HK-2 (cell line): ENCODE measurements at regions not wholly inside any gene's neighbourhood (a gene's known extent, or its start where the extent isn't known, plus 50 kb on each side); places are given as distances from the start of the nearest gene placed in this dataset.
"Not testable (repeated sequence)": the region's sequence is repeated elsewhere in the genome, so short reads cannot be mapped to it uniquely, and the experiment has no call there.

Experiments
- DNase-seq: peaks from one replicate; pipeline ENCODE4 v3.0.0-alpha.2; 2018; ENCODE audit not compliant: unreplicated experiment

DNA sequence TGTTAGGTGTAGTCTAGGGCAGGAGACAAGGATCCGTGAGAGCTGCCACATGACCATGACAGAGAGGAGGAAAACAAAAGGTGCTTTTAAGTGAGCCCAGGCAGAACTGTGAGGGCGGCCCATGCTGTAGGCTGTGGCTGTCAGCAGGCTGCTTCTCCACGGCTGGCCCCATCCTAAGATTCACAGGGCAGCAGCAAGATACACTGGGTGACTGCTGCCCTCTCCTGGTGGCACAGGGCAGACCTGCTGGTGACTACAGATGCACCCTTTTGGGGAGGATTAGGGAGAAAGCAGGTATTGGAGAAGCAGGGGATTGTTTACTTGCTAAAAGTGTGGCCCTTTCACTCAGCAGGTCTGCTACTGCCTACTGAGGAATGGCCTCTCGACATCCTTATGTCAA is 112.2 kb upstream of the CCZ1B start:
- DNase-seq, result peak; percentile 5

DNA sequence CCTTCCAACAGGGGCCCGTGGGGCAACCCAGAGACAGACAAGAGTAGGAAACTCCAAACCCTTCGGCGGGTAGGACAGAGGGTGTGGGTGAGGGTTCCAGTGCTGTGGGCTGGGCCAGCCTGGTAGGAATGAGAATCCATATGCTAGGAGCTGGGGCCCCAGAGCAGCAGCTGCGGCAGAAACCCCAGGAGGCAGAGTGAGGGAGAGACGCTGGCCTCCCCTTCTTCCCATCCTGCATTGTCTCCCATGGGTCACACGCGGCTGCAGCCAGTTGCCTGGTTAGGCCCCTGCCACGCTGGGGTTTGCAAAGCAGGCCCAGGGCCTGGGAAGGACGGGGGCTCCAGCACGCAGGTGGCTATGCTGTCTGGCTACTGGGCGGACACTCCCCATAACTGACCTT is 113.1 kb upstream of the CCZ1B start:
- DNase-seq, result not testable (repeated sequence)

DNA sequence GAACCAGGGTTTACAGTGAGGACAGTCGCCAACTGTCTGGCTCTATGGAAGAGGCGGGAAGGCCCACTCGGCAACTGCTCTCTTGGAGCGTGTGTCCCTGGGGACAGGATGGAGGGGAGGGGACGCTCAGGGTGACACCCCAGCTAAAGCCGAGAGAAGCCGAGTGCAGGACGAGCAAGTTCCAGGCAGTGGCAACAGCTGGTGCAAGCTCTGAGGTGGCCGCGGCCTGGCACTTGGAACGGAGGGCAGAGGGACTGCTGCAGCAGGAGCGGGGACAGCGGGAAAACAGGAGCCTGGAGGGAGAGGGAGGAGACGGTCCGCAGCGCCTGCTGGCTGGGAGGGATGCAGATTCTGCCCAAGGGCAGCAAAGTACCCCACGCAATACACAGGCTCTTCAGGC is 113.8 kb upstream of the CCZ1B start:
- not testable (repeated sequence) for DNase-seq

DNA sequence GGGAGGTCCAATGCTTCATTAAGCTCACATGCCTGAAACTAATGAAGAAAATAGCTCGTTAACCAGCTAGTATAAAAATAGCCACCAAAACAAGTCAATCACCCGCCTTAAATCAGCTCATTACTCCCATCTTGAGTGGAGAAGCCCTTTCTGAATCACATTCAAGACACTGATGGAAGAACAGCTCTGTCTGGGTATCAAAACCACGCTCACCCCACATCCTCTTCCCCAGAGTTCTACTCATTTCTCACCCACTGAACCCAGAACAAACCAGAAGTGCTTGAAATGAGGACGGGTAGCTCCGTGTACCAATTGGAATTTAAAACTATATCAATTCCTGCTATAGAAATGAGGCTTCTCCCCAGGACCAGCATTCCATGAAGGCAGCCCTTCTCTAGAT is 120.8 kb upstream of the CCZ1B start:
- not testable (repeated sequence) for DNase-seq

DNA sequence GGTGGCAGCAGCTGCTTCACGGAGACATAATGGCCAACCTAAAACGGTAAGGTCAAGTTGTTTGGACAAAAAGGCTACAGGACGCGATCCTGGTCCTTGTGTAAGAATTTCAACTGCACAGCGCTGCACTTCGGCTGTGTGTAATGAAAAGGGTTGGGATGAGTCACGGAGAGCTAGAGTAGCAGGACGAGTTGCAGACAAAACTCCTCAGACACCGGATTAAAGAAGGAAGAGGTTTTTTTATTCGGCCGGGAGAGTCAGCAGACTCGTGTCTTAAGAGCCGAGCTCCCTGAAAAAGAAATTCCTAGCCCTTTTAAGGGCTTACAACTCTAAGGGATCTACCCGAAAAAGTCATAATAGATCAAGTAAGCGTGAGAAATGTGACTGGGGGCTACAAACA is 124.2 kb upstream of the CCZ1B start:
- not testable (repeated sequence) for DNase-seq

DNA sequence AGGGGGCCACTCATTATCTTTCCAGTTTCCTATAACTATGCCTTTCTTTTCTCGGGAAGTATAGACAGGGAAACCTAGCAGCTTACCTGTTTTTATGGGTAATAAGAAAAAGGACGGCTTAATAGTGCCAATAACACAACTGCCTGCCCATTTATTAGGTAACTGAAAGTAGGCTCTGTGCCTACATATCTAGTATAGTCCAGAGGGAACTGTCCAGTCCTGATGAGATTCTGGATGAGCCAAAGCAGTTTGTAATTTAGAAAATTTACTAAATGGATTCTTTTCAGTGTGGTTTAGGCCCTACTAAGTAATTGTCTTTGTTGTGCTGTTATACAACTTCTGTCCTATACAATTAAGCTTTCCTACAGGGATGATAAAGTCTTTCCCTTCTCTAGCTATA is 125.5 kb upstream of the CCZ1B start:
- DNase-seq, result not testable (repeated sequence)

DNA sequence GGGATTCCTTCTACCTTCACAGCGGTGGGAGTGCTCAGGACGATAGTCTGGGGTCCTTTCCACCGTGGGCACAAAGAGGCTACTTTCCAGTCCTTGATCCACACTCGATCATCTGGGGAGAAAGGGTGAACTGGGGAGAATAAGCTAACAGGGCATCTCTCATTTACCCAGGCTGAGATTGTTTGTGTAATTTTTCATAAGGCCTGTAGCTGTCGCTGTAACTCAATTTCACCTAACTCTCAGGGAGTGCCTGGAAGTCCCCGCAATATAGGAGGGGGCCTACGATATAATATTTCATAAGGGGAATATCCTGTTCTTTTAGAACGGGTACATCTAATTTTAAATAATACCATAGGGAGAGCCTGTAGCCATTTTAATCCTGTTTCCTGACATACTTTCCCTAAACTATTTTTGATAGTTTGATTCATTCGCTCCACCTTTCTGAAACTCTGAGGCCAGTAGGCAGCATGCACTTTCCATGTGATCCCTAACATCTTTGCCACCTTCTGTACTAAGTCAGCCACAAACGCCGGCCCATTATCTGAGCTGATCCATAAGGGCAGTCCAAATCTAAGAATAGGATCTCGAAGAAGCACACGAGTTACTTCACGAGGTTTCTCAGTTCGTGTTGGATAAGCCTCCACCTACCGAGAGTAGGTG is 127.2 kb upstream of the CCZ1B start:
- not testable (repeated sequence) for DNase-seq

DNA sequence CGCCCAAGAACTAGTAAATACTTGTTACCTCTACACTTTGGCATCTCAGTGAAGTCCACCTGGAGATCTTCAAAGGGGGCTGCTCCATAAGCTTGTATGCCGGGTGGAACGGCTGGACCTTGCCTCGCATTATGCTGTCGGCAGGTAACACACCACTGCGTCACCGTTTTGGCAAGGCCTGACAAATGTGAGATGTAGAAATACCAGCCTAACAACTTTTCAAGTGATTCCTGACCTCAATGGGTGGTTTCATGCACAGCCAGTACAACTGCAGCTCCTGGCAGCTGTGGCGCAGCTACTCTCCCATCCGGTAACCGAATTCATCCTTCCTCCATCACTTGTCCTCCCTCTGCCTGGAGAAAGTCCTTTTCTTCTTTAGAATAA is 127.7 kb upstream of the CCZ1B start:
- not testable (repeated sequence) for DNase-seq

DNA sequence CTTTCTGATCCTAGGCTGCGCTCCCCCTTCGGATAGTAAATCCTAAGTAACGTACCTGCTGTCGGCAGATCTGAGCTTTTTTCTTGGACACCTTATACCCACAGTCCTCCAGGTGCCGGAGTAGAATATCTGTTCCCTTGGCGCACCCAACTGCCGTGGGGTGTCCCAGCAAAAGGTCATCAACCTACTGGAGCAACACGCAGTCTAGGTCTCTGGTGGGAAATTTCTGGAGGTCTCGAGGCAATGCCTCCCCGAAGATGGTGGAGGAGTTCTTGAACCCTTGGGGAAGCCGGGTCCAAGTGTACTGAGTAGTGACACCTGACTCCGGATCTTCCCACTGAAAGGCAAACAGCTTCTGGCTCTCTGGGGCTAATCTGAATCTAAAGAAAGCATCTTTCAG is 129.3 kb upstream of the CCZ1B start:
- DNase-seq, result not testable (repeated sequence)

DNA sequence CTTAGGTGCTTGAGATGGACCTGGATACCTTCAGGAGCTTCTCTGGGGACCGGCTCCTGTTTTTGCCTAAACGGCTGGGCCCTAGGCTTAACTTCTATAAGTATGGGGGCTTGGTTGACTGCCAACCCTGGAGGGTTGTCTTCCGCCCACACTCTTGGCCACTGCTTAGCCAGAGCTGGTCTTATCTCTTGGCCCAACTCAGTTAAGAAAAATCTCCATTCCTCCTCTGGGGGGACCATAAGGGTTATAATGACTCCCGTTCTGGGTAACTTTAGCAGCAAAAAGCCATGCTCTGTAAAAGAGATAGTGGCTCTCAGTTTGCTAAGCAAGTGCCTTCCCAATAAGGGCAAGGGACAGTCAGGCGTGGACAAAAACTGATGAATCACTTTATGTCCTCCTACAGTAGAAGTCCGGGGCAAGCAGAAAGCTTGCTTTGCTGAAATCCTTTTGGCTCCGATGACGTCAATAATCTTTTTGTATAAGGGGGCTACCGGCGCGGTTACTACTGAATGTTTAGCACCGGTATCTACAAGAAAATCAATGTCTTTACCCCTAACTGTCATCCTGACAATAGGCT is 130.0 kb upstream of the CCZ1B start:
- not testable (repeated sequence) for DNase-seq

DNA sequence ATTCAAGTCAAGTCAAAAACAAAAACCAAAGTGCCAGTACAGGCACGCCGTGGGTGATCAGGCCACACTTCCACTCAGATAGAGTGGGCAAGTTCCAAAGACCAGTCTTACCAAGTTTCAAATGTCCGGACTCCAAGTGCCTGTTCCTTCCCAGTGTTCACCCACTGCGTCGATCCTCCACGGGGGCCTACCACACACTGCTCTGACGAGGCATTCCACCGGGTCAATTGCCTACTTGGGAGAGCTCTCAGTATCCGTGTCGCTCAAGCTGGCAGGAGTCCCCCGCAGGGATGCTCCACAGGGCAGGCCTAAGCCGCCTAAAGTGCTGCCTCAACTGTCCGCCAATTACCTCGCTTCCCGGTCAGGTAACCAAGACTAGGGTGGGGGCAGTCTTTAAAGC is 132.3 kb upstream of the CCZ1B start:
- DNase-seq, result not testable (repeated sequence)

DNA sequence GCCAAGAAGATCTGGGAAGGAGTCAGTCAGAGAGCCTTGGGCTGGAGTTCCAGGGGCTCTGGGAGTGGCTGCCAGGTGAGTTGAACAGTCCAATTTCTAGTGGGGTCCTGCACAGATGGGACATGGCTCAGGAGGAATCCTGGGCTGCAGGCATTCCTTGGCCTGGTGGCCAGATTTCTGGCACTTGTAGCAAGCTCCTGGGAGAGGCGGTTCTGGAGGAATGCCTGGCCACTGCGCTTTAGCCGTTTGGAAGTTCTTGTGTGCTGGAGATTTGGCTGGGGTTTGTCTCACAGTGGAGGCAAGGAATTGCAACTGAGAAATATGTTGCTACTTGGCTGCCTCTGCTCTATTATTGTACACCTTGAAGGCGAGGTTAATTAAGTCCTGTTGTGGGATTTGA is 133.9 kb upstream of the CCZ1B start:
- DNase-seq, result not testable (repeated sequence)

DNA sequence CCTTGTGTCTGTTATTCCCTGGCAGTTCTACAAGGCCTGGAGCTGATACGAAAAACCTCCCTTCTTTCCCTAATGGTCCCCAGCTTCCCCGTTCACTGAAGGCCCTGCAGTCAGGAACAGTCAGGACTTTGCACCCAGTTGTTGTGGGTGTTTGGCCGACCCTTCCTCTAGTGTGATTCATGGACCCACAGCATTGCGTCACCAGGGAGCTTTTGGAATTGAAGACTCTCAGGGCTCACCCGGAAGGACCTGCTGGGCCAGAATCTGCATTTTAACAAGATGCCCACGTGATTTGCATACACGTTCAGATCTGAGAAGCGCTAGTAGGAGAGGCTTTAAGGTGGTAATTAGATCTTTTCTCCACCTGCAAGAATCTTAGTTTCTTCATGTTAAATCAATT is 136.8 kb upstream of the CCZ1B start:
- DNase-seq, result not testable (repeated sequence)

DNA sequence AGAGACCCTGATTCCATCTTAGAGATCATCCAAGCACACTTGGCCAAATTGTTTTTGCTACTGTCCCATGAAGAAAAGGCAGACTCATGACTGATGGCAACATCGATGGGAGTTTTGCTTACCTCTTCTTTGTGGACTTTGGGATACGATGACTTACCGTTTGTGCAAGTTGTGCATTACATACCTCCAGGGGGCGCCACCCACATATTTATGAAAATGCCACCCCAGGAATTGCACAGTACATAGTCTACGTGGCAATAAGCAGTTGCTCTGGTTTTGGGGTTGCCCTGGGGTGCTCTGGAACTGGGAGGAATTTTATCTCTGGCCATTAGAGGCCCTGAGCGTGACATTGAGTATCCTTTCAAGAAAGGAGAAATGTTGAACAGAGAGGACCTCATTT is 139.0 kb upstream of the CCZ1B start:
- peak; percentile 28 for DNase-seq

DNA sequence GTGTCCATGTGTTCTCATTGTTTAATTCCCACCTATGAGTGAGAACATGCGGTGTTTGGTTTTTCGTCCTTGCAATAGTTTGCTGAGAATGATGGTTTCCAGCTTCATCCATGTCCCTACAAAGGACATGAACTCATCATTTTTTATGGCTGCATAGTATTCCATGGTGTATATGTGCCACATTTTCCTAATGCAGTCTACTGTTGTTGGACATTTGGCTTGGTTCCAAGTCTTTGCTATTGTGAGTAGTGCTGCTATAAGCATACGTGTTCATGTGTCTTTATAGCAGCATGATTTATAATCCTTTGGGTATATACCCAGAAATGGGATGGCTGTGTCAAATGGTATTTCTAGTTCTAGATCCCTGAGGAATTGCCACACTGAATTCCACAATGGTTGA is 144.1 kb upstream of the CCZ1B start:
- not testable (repeated sequence) for DNase-seq

DNA sequence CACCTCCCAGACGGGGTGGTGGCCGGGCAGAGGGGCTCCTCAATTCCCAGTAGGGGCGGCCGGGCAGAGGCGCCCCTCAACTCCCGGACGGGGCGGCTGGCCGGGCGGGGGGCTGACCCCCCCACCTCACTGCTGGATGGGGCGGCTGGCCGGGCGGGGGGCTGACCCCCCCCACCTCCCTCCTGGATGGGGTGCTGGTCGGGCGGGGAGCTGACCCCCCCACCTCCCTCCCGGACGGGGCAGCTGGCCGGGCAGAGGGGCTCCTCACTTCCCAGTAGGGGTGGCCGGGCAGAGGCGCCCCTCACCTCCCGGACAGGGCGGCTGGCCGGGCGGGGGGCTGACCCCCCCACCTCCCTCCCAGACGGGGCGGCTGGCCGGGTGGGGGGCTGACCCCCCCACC is 148.8 kb upstream of the CCZ1B start:
- DNase-seq, result not testable (repeated sequence)

DNA sequence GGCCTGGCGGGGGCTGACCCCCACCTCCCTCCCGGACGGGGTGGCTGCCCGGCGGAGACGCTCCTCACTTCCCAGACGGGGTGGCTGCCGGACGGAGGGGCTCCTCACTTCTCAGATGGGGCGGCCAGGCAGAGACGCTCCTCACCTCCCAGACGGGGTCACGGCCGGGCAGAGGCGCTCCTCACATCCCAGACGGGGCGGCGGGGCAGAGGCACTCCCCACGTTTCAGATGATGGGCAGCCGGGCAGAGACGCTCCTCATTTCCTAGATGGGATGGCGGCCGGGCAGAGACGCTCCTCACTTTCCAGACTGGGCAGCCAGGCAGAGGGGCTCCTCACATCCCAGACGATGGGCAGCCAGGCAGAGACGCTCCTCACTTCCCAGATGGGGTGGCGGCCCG is 149.3 kb upstream of the CCZ1B start:
- not testable (repeated sequence) for DNase-seq

DNA sequence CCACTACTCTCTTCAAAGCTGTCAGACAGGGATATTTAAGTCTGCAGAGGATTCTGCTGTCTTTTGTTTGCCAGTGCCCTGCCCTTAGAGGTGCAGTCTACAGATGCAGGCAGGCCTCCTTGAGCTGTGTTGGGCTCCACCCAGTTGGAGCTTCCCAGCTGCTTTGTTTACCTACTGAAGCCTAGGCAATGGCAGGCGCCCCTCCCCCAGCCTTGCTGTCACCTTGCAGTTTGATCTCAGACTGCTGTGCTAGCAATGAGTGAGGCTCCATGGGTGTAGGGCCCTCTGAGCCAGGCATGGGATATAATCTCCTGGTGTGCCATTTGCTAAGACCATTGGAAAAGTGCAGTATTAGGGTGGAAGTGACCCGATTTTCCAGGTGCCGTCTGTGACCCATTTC is 151.3 kb upstream of the CCZ1B start:
- DNase-seq, result not testable (repeated sequence)

DNA sequence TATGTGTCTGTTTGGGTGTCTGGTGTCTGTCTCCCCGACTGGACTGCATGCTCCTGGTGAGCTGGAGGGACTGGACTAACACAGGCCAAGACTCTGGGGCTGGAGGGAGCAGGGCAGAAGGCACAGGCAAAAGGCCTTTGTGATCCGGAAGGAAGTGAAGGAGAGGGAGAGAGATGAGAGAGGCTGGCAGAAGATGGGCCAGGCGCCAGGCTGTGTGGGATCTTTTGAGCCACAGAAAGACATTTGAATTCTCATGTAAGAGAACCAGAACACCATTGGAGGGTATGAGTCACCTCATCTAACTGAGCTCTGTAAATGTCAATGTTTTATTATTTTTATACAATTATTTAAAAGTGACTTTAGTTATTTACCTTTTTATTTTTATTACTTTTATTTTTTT is 152.3 kb upstream of the CCZ1B start:
- DNase-seq, result not testable (repeated sequence)

DNA sequence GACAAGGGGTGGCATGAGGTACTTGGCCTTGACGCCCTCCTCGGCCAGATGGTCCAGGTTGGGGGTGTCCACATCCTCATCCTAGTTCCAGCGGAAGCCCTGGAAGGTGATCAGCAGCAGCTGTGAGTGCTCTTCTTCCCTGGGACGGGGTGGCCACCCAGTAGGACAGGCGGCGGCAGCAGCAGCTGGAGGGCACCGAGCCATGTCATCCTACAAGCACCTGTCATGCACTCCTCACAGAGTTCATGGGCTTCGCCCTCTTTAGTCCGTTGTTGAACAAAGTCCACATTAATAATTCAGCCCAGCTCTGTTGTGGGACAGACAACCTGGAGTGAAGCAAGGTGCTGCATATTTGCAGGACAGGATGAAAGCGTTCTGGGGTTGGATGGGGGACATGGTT is 153.4 kb upstream of the CCZ1B start:
- DNase-seq, result not testable (repeated sequence)

DNA sequence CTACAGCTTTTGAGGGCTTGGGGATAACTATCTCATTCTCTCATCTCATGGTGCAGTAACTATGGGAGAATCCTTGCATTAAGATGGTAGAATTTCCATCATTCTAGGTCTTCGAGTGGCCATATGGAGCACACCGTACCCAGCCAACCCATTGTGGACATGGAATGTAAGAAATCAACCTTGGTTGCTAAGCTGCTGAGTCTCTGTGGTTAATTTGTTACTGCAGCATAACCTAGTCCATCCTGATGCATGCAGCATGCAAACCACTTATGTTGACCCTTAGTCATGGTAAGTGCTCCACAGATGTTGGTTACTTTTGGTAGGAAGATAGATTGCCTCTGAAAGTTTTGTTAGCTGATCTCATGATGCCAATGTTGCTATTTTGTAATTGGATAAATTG is 156.3 kb upstream of the CCZ1B start:
- DNase-seq, result not testable (repeated sequence)

DNA sequence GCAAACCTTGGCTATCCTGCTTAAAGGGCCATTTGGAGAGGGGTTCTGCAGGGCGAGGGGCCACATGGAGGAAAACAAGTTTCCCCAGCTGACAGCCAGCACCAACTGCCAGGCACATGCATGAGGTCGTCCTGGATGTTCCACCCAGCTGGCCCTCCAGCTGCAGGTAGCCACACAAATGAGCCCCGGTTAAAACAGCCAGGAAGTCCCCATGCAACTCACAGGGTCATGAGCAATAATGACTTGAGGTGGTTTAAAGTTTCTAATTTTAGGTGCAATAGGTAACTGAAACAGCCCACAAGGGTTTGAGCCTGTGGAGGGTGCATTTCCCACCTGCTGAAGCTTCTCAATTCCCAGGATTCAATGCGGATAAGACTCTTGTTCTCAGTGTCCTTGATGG is 160.8 kb upstream of the CCZ1B start:
- not testable (repeated sequence) for DNase-seq

DNA sequence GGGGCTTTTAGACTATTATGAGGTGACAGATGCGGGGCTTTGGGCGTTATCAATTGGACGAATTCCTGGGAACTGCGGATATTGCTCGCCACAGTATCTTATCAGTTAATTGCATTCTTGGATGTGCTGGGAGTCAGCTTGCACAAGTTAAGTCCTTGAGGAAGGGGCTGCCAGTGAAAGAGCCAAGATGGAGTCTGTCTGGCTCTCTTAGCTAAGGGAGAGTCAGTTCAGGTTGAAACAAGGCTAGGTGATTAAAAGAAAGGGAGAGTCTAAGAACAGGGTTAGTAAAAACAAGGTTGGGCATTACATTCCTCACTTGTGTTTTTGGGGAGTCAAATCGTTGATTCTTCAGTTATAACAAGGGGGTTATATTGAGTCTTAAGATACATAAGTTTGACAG is 162.5 kb upstream of the CCZ1B start:
- not testable (repeated sequence) for DNase-seq

DNA sequence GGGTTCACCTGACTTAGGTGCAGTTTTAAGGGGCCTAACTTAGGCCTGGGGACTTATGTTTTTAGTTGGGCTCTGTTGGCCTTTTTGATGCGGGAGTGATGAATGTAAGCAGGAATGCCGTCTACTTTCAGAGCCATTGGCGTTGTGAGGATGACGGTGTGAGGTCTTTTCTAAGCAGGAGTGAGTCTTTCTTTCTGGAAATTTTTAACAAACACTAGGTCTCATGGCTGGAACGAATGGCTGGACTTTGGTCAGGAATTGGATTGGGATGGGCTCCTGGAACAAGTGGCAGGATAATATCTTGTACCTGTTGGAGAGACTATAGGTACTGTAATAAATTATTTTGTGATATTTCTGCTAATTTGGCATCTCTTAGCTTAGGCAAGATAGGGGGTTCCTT is 163.9 kb upstream of the CCZ1B start:
- DNase-seq, result not testable (repeated sequence)
